RKO (cell line): ENCODE measurements at regions not wholly inside any gene's neighbourhood (a gene's known extent, or its start where the extent isn't known, plus 50 kb on each side); places are given as distances from the start of the nearest gene placed in this dataset.

ENCODE experiments used
- DNase-seq: peaks from one replicate; pipeline ENCODE4 v3.0.0-alpha.2; 2016; ENCODE audit warnings: low spot score

- DNase-seq = no peak
These were observed 409.1 kb upstream of the NR2F2 start for GRCh38 chr15:95921404-95921803.

GRCh38 chr15:95922431-95922830 is 408.1 kb upstream of the NR2F2 start:
- DNase-seq = no peak

- no peak for DNase-seq
These were observed 406.7 kb upstream of the NR2F2 start for GRCh38 chr15:95923792-95924191.

- DNase-seq = no peak
These were observed 401.7 kb upstream of the NR2F2 start for GRCh38 chr15:95928822-95929221.

- DNase-seq = no peak
These were observed 401.2 kb upstream of the NR2F2 start for GRCh38 chr15:95929232-95929846.

- no peak for DNase-seq
These were observed 399.7 kb upstream of the NR2F2 start for GRCh38 chr15:95930659-95931375.

GRCh38 chr15:95931619-95932018 is 398.9 kb upstream of the NR2F2 start:
- DNase-seq = no peak

- no peak for DNase-seq
These were observed 398.4 kb upstream of the NR2F2 start for GRCh38 chr15:95932141-95932540.

- no peak for DNase-seq
These were observed 397.8 kb upstream of the NR2F2 start for GRCh38 chr15:95932676-95933075.

GRCh38 chr15:95935852-95936251 is 394.6 kb upstream of the NR2F2 start:
- DNase-seq = no peak

GRCh38 chr15:95937128-95937528 is 393.4 kb upstream of the NR2F2 start:
- no peak for DNase-seq

- DNase-seq = no peak
These were observed 390.0 kb upstream of the NR2F2 start for GRCh38 chr15:95940431-95940985.

GRCh38 chr15:95944193-95944592 is 386.3 kb upstream of the NR2F2 start:
- no peak for DNase-seq

GRCh38 chr15:95944661-95945255 is 385.7 kb upstream of the NR2F2 start:
- DNase-seq = no peak

- DNase-seq = no peak
These were observed 384.3 kb upstream of the NR2F2 start for GRCh38 chr15:95946241-95946640.

- no peak for DNase-seq
These were observed 383.6 kb upstream of the NR2F2 start for GRCh38 chr15:95946926-95947325.

- no peak for DNase-seq
These were observed 382.1 kb upstream of the NR2F2 start for GRCh38 chr15:95948411-95948810.

GRCh38 chr15:95953032-95953431 is 377.5 kb upstream of the NR2F2 start:
- no peak for DNase-seq

- DNase-seq = no peak
These were observed 372.6 kb upstream of the NR2F2 start for GRCh38 chr15:95957861-95958260.

GRCh38 chr15:95958382-95958781 is 372.1 kb upstream of the NR2F2 start:
- DNase-seq = no peak

- DNase-seq = no peak
These were observed 361.6 kb upstream of the NR2F2 start for GRCh38 chr15:95968856-95969255.

- DNase-seq = no peak
These were observed 360.2 kb upstream of the NR2F2 start for GRCh38 chr15:95970326-95970725.

- DNase-seq = no peak
These were observed 358.4 kb upstream of the NR2F2 start for GRCh38 chr15:95972041-95972553.
